Adrenal gland (tissue), 9 donors: ENCODE measurements at regions not wholly inside any gene's neighbourhood (a gene's known extent, or its start where the extent isn't known, plus 50 kb on each side); places are given as distances from the start of the nearest gene placed in this dataset.

Source experiments
- DNase-seq, 7 donors: peaks; one replicate each; pipeline ENCODE4 v3.0.0-alpha.2; 2019 to 2020
- H3K27ac ChIP-seq, 5 donors: fragments of 200-600 bp; sonication (generic) in 4 of 5; 1 replicate in 3 of 5; 2 replicates in 2 of 5; pipeline versions ENCODE4 v1.5.1 to v1.8.0; 2016 to 2020; ENCODE audit warnings: mild to moderate bottlenecking in 1 of 5
- H3K27me3 ChIP-seq: fragments of 200-600 bp; 2 replicates; pipeline ENCODE4 v1.8.0; 2021
- H3K36me3 ChIP-seq, 2 donors: fragments of 200-600 bp; replicated peaks in 1 of 2; 1 replicate in 1 of 2; 2 replicates in 1 of 2; pipeline versions ENCODE4 v1.5.1 to v1.8.0; 2018 to 2022
- H3K4me1 ChIP-seq, 2 donors: fragments of 200-600 bp; replicated peaks in 1 of 2; 1 replicate in 1 of 2; 2 replicates in 1 of 2; pipeline versions ENCODE4 v1.5.1 to v1.8.0; 2018 to 2021
- H3K4me3 ChIP-seq, 4 donors: fragments of 200-600 bp; sonication (generic) in 3 of 4; one replicate each; pipeline ENCODE4 v1.5.1; 2016 to 2018
- H3K9me3 ChIP-seq, 3 donors: fragments of 200-600 bp; sonication (generic) in 1 of 3; replicated peaks in 1 of 3; 1 replicate in 2 of 3; 2 replicates in 1 of 3; pipeline versions ENCODE4 v1.5.1 to v1.8.0; 2016 to 2021
- CTCF ChIP-seq, 6 experiments: fragments of 450-650 bp in 4 of 6; fragments of 200-600 bp in 2 of 6; sonication (generic) in 1 of 6; IDR thresholded peaks; 1 replicate in 5 of 6; 2 replicates in 1 of 6; pipeline versions ENCODE4 v1.5.1 to v1.8.0; 2016 to 2021; ENCODE audit warnings: antibody characterized with exemption in 6 of 6, mild to moderate bottlenecking in 2 of 6, moderate library complexity in 1 of 6
- POLR2A ChIP-seq, 2 donors: fragments of 450-650 bp; IDR thresholded peaks; one replicate each; pipeline ENCODE4 v1.6.1; 2017; ENCODE audit warnings: antibody characterized with exemption in 2 of 2, mild to moderate bottlenecking in 2 of 2, moderate library complexity in 1 of 2
- WGBS, 4 donors: extraction: QIAGEN DNeasy Blood & Tissue Kit in 2 of 4; methylation state at CpG; one replicate each; pipeline versions ENCODE4 v1.1.5 to v1.1.7; 2013 to 2017; 5-methylcytosine and 5-hydroxymethylcytosine counted together
- intact Hi-C, 2 donors: fragments of 100-400 bp; cut with DNase I; formaldehyde crosslinking; loops; one replicate each; pipeline versions ENCODE4 v1.14.1 to v1.15.0; 2022 to 2023
- donor health status: healthy with polysubstance abuse.
- donor health status: Bipolar disorder and iron deficiency.
- donor health status: DM: yes; HTN: yes; CAD: no.
- donor health status: DM: no; HTN: no; CAD: no.
- donor health status: DM: no; HTN: no; CAD: no.

GRCh38 chr4:138909587-138909986, 106.0 kb upstream of the NOCT start:
- intact Hi-C loops: no loop called here
- H3K27ac ChIP-seq: peak overlapping the region in 1 of 5 donors; percentile 9
- no peak for DNase-seq
- TF ChIP-seq POLR2A (IDR thresholded peaks at IDR 0.05) (no peak), CTCF (IDR thresholded peaks at IDR 0.05) (no peak)
- no peaks in the 10 kb centered on the region for H3K27me3 ChIP-seq
- 87 to 94% (median 92%) methylated on average over 4 of the region's 4 CpGs for WGBS, 4 donors
- H3K36me3 ChIP-seq: no peaks in the 10 kb centered on the region
- H3K4me1 ChIP-seq: no peaks in the 10 kb centered on the region
- H3K4me3 ChIP-seq: no peak overlapping the region
- H3K9me3 ChIP-seq: no peaks in the 10 kb centered on the region

GRCh38 chr4:138908134-138908533, 107.4 kb upstream of the NOCT start:
- 88 to 92% (median 90%) methylated on average over 5 of the region's 5 CpGs for WGBS, 4 donors
- intact Hi-C loops: no loop called here

GRCh38 chr4:138907174-138907573, 108.4 kb upstream of the NOCT start:
- Histone ChIP-seq H3K27me3 (no peaks in the 10 kb centered on the region), H3K9me3 (no peaks in the 10 kb centered on the region), H3K36me3 (no peaks in the 10 kb centered on the region), H3K4me3 (no peak overlapping the region), H3K27ac (no peak overlapping the region), H3K4me1 (no peaks in the 10 kb centered on the region)
- intact Hi-C loops: no loop called here
- DNase-seq: no peak
- TF ChIP-seq POLR2A (IDR thresholded peaks at IDR 0.05) (no peak), CTCF (IDR thresholded peaks at IDR 0.05) (no peak)
- 68 to 95% (median 85%) methylated on average over 5 of the region's 5 CpGs for WGBS, 4 donors

More at GRCh38 chr4:138908134-138908533, 107.4 kb upstream of the NOCT start:
- H3K9me3 ChIP-seq: no peaks in the 10 kb centered on the region
- H3K27me3 ChIP-seq: no peaks in the 10 kb centered on the region
- no peaks in the 10 kb centered on the region for H3K36me3 ChIP-seq
- H3K4me3 ChIP-seq: no peak overlapping the region
- H3K27ac ChIP-seq: no peak overlapping the region
- DNase-seq: no peak
- TF ChIP-seq POLR2A (IDR thresholded peaks at IDR 0.05): no peak
- TF ChIP-seq CTCF (IDR thresholded peaks at IDR 0.05): no peak
- no peaks in the 10 kb centered on the region for H3K4me1 ChIP-seq

- H3K27me3 ChIP-seq: no peaks in the 10 kb centered on the region
- WGBS, 4 donors: 86 to 98% (median 96%) methylated on average over 4 of the region's 4 CpGs
- no peak for DNase-seq
- H3K4me1 ChIP-seq: no peaks in the 10 kb centered on the region
- intact Hi-C loops: no loop called here
- H3K27ac ChIP-seq: no peak overlapping the region
- no peak for TF ChIP-seq CTCF (IDR thresholded peaks at IDR 0.05)
- TF ChIP-seq POLR2A (IDR thresholded peaks at IDR 0.05): no peak
- no peaks in the 10 kb centered on the region for H3K9me3 ChIP-seq
- H3K36me3 ChIP-seq: no peaks in the 10 kb centered on the region
- H3K4me3 ChIP-seq: no peak overlapping the region
Measured at GRCh38 chr4:138904793-138905192, 110.8 kb upstream of the NOCT start.
